D721Med (cell line): ENCODE measurements at regions not wholly inside any gene's neighbourhood (a gene's known extent, or its start where the extent isn't known, plus 50 kb on each side); places are given as distances from the start of the nearest gene placed in this dataset.

Experiments
- DNase-seq: peaks from one replicate; pipeline ENCODE4 v3.0.0; 2011; ENCODE audit warnings: low spot score; ENCODE audit not compliant: insufficient read length
- FAIRE-seq: peaks from 2 replicates; lab custom pipeline; 2011; peaks lifted over from hg19 to GRCh38; lab: Jason Lieb, UNC
- TF ChIP-seq, protein P1 (sequence below): IDR thresholded peaks from 2 replicates; pipeline ENCODE4 v1.5.1; 2012; ENCODE audit warnings: mild to moderate bottlenecking, control low read depth; ENCODE audit not compliant: insufficient read depth; ENCODE audit errors: missing control alignments

DNA sequence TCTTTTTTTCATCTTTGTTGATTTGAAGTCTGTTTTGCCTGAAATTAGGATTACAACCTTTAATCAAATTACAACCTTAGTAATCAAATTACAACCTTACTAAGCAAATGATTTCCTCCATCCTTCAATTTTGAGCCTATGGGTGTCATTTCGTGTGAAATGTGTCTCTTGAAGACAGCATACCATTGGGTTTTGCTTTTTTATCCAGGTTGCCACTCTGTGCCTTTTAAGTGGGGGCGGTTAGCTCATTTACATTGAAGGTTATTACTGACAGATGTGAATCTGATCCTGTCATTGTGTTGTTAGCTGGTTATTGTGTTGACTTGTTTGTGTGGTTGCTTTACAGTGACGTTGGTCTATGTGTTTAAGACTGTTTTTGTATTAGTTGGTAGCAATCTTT is 74.8 kb upstream of the BCL9 start:
- FAIRE-seq = no peak

DNA sequence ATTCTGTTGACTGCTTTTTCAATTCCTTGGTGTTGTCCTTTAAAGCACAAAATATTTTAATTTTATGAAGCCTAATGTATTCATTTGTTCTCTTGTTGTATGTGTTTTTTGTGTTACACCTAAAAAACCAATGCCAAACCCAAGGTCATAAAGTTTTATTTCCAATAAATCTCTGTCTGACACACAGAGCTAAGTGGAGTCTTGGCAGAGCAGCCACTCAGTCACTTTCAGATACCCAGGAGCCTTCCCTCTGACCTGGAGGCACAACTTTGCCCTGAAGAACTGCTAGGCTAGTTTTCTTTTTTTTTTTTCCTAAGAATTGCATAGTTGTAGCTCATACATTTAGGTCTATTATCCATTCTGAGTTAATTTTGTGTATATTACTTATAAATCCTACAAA is 71.2 kb upstream of the BCL9 start:
- DNase-seq (no peak), FAIRE-seq (no peak)
- TF ChIP-seq, protein P1, sequence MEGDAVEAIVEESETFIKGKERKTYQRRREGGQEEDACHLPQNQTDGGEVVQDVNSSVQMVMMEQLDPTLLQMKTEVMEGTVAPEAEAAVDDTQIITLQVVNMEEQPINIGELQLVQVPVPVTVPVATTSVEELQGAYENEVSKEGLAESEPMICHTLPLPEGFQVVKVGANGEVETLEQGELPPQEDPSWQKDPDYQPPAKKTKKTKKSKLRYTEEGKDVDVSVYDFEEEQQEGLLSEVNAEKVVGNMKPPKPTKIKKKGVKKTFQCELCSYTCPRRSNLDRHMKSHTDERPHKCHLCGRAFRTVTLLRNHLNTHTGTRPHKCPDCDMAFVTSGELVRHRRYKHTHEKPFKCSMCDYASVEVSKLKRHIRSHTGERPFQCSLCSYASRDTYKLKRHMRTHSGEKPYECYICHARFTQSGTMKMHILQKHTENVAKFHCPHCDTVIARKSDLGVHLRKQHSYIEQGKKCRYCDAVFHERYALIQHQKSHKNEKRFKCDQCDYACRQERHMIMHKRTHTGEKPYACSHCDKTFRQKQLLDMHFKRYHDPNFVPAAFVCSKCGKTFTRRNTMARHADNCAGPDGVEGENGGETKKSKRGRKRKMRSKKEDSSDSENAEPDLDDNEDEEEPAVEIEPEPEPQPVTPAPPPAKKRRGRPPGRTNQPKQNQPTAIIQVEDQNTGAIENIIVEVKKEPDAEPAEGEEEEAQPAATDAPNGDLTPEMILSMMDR = no peak

More for the DNA sequence above, 74.8 kb upstream of the BCL9 start:
- DNase-seq = no peak
- TF ChIP-seq, protein P1 = no peak

DNA sequence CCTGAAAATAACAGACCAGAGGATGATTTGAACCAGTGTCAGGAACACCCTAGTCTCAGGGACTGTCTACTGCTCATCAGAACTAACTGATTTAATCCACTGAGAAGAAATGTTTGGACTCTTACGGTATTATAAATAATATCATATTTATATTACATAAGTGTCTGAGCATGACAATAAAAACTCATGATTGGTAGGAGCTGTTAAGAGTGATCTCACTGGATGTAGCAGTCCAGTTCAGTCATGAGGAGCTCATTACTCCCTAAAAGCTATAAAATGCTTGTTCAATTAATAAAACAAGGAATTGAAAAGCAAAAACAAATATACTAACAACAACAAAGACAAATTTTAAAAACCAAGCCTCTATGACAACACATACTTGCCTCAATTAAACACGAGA is 68.8 kb upstream of the BCL9 start:
- DNase-seq (no peak), FAIRE-seq (no peak)
- TF ChIP-seq, protein P1 = no peak

DNA sequence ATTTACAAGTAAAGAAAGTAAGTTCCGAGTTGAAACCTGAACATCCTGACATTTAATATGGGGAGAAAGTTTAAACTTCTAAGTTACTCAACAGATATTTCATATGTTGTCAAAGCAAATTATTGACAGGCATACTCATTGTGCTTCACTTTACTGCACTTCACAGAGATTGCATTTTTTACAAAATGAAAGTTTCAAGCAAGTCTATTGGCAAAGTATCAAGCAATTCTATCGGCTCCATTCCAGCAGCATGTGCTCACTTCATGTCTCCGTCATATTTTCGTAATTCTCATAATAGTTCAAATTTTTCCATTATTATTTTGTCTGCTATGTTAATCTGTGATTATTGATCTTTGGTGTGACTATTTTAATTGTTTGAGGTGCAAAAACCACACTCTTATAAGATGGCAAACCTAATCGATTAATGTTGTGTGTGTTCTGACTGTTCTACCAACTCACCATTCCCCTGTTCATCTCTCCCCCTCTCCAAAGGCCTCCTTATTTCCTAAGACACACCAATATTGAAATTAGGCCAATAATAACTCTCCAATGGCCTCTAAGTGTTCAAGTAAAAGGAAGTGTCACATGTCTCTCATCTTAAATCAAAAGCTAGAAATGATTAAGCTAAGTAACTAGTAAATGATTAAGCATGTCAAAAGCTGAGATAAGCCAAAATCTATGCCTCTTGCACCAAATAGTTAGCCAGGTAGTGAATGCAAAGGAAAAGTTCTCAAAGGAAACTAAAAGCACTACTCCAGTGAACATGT is 68.2 kb upstream of the BCL9 start:
- DNase-seq = no peak
- FAIRE-seq = no peak
- TF ChIP-seq, protein P1 = no peak

DNA sequence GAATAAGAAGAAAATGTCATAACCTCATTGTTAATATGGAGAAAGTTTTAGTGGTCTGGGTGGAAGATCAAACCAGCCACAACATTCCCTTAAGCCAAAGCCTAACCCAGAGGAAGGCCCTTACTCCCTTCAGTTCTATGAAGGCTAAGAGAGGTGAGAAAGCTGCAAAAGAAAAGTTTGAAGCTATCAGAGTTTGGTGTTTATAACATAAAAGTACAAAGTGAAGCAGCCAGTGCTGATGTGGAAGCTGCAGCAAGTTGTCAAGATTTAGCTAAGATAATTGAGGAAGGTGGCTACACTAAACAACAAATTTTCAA is 67.6 kb upstream of the BCL9 start:
- TF ChIP-seq, protein P1 = no peak
- no peak for DNase-seq
- no peak for FAIRE-seq

DNA sequence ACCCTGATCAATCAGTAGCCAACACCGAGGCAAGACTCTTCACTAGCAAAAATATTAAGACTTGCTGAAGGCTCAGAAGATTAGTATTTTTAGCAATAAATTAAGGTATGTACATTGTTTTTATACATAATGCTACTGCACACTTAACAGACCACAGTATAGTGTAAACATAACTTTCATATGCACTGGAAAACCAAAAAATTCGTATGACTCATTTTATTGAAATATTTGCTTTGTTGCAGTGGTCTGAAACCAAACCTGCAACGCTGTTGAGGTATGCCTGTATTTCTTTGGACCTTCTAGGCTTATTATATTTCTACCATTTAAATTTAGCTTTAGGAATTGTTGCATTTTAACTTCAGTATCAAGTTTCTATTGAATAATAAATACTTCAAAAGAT is 65.8 kb upstream of the BCL9 start:
- DNase-seq (no peak), FAIRE-seq (no peak)
- TF ChIP-seq, protein P1 = no peak

DNA sequence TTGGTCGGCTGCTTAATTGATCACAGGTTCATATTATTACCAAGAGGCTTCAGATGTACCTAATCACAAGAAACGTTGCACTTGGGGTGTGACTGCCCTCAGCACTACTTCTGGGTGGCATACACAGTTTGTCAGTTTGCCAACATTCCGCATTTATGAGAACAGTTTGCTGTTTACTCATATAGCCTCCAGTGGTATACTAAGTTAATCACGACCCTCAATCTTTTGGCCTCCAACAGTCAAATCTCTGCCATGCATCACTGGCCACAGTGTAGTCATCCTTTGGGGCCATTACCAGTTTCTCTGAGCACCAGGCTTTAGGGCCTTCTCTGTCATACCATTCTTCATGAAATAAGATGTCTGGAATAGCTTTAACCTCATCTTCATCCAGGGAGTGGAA is 62.8 kb upstream of the BCL9 start:
- FAIRE-seq (no peak), DNase-seq (no peak)
- TF ChIP-seq, protein P1 = no peak
